ENCODE measurements at regions not wholly inside any gene's neighbourhood (a gene's known extent, or its start where the extent isn't known, plus 50 kb on each side); places are given as distances from the start of the nearest gene placed in this dataset.

GRCh38 chr4:128566693-128567092 is 242.8 kb upstream of the JADE1 start:
- no peaks in the 10 kb centered on the region for H3K9me3 ChIP-seq (ENCODE audit: control insufficient read depth, low read depth, low read length)
- H4K20me1 ChIP-seq (ENCODE audit: control insufficient read depth, extremely low read depth, insufficient read depth, low read length) = no peaks in the 10 kb centered on the region
- TF ChIP-seq EZH2 (IDR thresholded peaks at IDR 0.05; ENCODE audit: low read length) = no peak
- TF ChIP-seq CTCF (optimal IDR thresholded peaks at IDR 0.05 in 1 of 3, IDR thresholded peaks at IDR 0.05 in 1 of 3, conservative IDR thresholded peaks at IDR 0.05 in 1 of 3; ENCODE audit: extremely low read depth in 1 of 3, insufficient read depth in 2 of 3, low read length in 3 of 3) = no peak
- peaks cover 8% of the 10 kb centered on the region for H3K4me1 ChIP-seq (ENCODE audit: control insufficient read depth, extremely low read depth, insufficient read depth, low read length)
- FAIRE-seq (no peak), DNase-seq (ENCODE audit: low read depth, low spot score) (no peak)
- no peak overlapping the region for H3K4me2 ChIP-seq (ENCODE audit: control insufficient read depth, extremely low read depth, insufficient read depth, low read depth, low read length)
- H3K27me3 ChIP-seq (ENCODE audit: control insufficient read depth, extremely low read depth, insufficient read depth, low read length) = no peaks in the 10 kb centered on the region
- dilution Hi-C loops (cut with MboI; ENCODE audit: extremely low pct_ligation_motif_present, low sequenced_read_pairs) = no loop called here
- no peak overlapping the region for H3K27ac ChIP-seq (ENCODE audit: control insufficient read depth, insufficient read depth, low read length)
- H3K9me1 ChIP-seq (ENCODE audit: control insufficient read depth, extremely low read depth, insufficient read depth, low read length) = no peaks in the 10 kb centered on the region
- no peaks in the 10 kb centered on the region for H3K36me3 ChIP-seq (ENCODE audit: control insufficient read depth in 2 of 2, extremely low read depth in 1 of 2, insufficient read depth in 2 of 2, low read length in 2 of 2)
- no peaks in the 10 kb centered on the region for H3K79me2 ChIP-seq (ENCODE audit: control insufficient read depth, insufficient read depth, low read length)
- H3K4me3 ChIP-seq (ENCODE audit: control insufficient read depth in 2 of 3, extremely low read depth in 1 of 3, insufficient read depth in 2 of 3, low read depth in 1 of 3, low read length in 3 of 3) = no peak overlapping the region
- H2AFZ ChIP-seq (ENCODE audit: control insufficient read depth, low read length) = no peak overlapping the region
- H3K9ac ChIP-seq (ENCODE audit: control insufficient read depth, extremely low read depth, insufficient read depth, low read length) = no peak overlapping the region

- Histone ChIP-seq H3K27ac (ENCODE audit: control insufficient read depth, insufficient read depth, low read length) (no peak overlapping the region), H3K9me1 (ENCODE audit: control insufficient read depth, extremely low read depth, insufficient read depth, low read length) (no peaks in the 10 kb centered on the region), H3K9me3 (ENCODE audit: control insufficient read depth, low read depth, low read length) (no peaks in the 10 kb centered on the region), H3K27me3 (ENCODE audit: control insufficient read depth, extremely low read depth, insufficient read depth, low read length) (no peaks in the 10 kb centered on the region), H3K9ac (ENCODE audit: control insufficient read depth, extremely low read depth, insufficient read depth, low read length) (no peak overlapping the region), H3K79me2 (ENCODE audit: control insufficient read depth, insufficient read depth, low read length) (no peaks in the 10 kb centered on the region), H3K36me3 (ENCODE audit: control insufficient read depth in 2 of 2, extremely low read depth in 1 of 2, insufficient read depth in 2 of 2, low read length in 2 of 2) (no peaks in the 10 kb centered on the region), H3K4me1 (ENCODE audit: control insufficient read depth, extremely low read depth, insufficient read depth, low read length) (peaks cover 2% of the 10 kb centered on the region), H4K20me1 (ENCODE audit: control insufficient read depth, extremely low read depth, insufficient read depth, low read length) (no peaks in the 10 kb centered on the region), H3K4me2 (ENCODE audit: control insufficient read depth, extremely low read depth, insufficient read depth, low read depth, low read length) (no peak overlapping the region), H3K4me3 (ENCODE audit: control insufficient read depth in 2 of 3, extremely low read depth in 1 of 3, insufficient read depth in 2 of 3, low read depth in 1 of 3, low read length in 3 of 3) (no peak overlapping the region), H2AFZ (ENCODE audit: control insufficient read depth, low read length) (no peak overlapping the region)
- dilution Hi-C loops (cut with MboI; ENCODE audit: extremely low pct_ligation_motif_present, low sequenced_read_pairs) = no loop called here
- no peak for DNase-seq (ENCODE audit: low read depth, low spot score)
- TF ChIP-seq EZH2 (IDR thresholded peaks at IDR 0.05; ENCODE audit: low read length) (no peak), CTCF (optimal IDR thresholded peaks at IDR 0.05 in 1 of 3, IDR thresholded peaks at IDR 0.05 in 1 of 3, conservative IDR thresholded peaks at IDR 0.05 in 1 of 3; ENCODE audit: extremely low read depth in 1 of 3, insufficient read depth in 2 of 3, low read length in 3 of 3) (peak; percentile 64 to 85 (median 69))
- no peak for FAIRE-seq
These were observed 243.8 kb upstream of the JADE1 start for GRCh38 chr4:128565565-128566186.

All from keratinocyte (primary cell).